Frontal cortex (tissue), 3 donors: ENCODE measurements at regions not wholly inside any gene's neighbourhood (a gene's known extent, or its start where the extent isn't known, plus 50 kb on each side); places are given as distances from the start of the nearest gene placed in this dataset.

Experiments used
- DNase-seq, 2 donors: peaks; one replicate each; pipeline ENCODE4 v3.0.0; 2012; ENCODE audit warnings: low spot score in 2 of 2
- FAIRE-seq: peaks from 2 replicates; lab custom pipeline; 2012; peaks lifted over from hg19 to GRCh38; lab: Jason Lieb, UNC
- donor health status: control.
- donor health status: control.
- donor health status: control.

GRCh38 chr4:156559346-156559745, 412.3 kb downstream of the PDGFC start:
- DNase-seq = no peak
- no peak for FAIRE-seq

DNA sequence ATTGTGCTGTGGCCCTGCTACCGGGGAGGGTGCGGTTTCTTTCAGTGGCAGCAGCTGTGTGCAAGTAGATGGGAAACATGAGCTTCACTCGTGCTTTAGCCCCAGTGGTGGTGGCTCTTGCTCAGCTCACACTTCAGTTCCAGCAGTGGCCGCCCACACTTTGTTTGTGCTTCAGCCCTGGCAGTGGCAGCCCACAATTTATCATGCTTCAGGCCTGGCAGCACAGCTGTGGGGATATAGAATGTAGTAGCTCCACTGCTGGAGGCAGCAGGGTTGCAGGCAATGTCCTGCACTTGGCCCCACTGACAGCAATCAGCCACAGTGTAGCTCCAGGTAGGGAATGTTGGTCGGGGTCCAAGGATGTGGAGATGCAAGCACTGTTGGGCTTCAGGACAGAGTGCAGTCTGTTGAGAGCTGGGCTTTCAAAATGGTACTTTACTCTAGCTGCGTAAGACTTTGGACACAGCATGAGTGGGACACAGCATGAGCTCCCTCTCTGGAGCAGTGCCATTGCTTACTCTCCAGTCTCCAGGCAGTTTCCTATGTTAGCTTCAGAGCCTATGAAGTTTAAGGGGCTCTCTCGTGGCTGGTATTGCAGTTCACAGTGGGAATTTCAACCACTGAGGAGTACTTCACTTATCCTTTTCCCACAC, 413.1 kb downstream of the PDGFC start:
- no peak for DNase-seq

DNA sequence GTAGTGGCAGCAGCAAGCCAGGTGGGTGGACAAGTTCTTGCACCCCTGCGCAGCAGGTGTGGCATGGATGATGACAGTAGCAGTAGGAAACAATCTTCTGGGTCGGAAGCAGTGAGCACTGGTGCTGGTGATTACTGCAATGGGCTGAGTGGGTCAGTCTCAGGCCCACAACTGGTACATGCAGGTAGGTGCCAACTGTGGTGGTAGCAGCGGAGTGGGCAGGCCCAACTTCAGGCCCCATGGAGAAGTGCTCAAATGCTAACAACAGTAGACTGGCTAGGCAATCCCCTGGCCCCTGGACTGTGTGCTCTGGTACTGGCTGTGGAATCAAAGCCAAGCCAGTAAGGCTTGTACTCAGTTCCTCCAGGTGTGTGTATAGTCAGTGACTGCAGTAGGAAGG, 413.7 kb downstream of the PDGFC start:
- no peak for FAIRE-seq
- no peak for DNase-seq

More for the DNA sequence above, 413.1 kb downstream of the PDGFC start:
- FAIRE-seq = no peak

DNA sequence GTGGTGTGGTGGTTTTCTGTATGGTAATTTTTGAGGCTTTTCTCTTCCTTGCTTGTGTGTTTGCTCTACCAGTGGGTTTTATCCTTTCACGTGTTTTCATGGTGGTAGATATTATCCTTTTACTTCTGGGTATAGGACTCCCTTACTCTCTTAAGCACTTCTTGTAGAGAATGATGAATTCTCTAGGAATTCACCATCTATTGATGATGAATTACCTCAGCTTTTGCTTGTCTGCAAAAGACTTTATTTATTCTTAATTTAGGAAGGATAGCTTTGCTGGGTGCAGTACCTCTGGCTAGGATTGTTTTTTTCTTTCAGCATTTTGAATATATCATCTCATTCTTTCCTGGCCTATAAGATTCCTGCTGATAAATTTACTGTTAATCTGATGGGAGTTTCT, 415.3 kb downstream of the PDGFC start:
- FAIRE-seq (no peak), DNase-seq (no peak)

GRCh38 chr4:156553659-156554058, 417.9 kb downstream of the PDGFC start:
- DNase-seq = no peak
- FAIRE-seq = no peak

DNA sequence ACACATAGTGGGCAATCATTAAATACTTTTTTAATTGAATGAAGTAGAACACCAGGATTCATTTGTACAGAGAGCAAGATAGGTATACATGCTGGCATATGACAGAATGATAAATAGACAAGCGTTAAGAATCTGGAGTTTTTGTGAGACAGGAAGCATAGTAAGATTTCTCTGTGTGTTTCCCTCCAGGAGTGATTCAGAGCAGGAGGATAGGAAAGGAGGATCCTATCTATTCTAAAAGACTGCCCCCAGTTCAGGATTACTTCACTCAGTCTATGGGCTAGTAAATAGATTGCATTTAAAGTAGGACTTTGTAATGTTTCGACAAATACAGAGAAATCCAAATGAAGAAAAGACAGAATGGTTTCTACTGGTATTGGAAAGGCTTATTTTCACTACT, 423.7 kb downstream of the PDGFC start:
- DNase-seq = no peak
- no peak for FAIRE-seq

GRCh38 chr4:156547439-156547838, 424.2 kb downstream of the PDGFC start:
- FAIRE-seq (no peak), DNase-seq (no peak)

DNA sequence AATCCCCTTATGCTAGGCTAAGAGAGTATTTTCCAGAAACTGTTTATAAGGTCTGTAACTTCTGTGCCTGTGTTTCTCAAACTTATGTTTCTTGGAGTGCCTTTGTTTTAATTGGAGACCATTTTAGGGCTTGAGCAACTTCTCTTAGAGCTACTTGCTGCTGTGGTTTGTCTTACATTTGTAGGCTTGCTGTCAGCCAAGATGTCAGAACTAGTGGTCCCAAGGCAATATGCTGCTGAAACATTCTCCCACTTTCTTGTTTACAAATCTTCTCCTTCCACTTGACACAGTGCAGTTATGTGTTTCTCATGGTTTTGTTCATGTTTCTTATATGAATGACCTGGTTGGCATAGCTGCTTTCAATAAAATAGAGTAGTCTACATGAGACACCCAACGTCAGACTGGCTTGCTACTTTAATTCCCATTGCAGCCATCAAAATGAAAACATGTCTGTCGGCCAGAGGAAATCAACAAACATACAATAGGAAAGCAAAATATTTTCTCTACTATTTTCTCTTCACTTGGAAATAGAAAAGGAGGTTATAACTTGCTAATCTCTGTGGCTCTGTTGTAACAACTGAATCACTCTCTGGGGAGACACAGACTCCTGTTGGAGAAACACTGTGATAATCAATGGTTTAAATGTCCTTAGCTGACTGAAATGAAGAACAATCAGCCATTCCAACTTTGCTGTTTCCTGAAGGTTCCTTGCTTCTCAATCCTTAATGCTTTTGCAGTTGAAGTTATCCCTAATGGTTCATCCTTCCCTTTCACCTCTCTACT, 426.4 kb downstream of the PDGFC start:
- FAIRE-seq (no peak), DNase-seq (no peak)

- FAIRE-seq = no peak
- DNase-seq = no peak
Observed at GRCh38 chr4:156539376-156539775, 432.2 kb downstream of the PDGFC start.

DNA sequence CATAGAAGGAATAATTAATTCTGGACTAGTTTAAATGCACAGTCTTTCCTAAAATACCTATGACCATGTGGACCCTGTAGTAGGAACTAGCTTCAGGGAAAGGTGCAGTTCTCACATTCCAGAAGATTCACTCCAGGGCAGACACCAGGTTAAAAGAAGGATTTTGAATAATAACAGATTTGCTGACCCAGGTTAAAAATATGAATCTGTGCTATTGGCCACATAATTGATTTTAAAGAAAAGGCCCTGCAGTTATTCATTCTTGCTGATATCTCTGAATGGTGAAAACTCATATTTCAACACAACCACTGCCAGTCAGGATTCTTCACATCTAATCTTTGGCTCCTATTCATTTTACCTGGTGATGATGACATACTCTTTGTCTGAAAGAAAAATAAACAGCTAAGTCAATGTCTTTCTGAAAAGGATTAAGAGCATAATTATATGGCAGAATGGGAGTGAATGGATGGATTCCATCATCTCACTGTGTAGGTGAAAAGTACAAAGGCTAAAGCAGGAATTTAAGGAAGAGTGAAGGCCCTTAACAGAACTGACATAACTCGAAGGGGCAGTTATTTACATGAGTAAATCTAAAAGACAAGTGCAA, 432.8 kb downstream of the PDGFC start:
- DNase-seq = no peak
- FAIRE-seq = no peak

DNA sequence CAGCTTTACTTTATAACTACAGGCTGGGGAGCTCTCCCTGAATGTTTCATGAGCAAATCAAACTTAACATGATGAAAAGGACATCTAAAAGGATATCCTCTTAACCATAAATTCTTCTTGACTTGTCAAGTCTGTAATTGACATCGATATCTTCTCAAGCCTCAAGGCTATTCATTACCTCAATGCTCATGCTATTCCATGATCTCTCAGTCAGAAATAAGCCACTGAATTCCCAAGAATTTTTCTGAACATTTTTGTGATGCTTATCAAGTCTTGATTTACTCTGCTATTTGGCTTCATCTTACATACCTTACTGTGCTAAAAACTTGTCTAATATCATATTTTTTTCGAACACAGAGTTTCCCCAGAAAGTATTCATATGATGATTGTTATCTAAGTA, 433.4 kb downstream of the PDGFC start:
- DNase-seq (no peak), FAIRE-seq (no peak)

DNA sequence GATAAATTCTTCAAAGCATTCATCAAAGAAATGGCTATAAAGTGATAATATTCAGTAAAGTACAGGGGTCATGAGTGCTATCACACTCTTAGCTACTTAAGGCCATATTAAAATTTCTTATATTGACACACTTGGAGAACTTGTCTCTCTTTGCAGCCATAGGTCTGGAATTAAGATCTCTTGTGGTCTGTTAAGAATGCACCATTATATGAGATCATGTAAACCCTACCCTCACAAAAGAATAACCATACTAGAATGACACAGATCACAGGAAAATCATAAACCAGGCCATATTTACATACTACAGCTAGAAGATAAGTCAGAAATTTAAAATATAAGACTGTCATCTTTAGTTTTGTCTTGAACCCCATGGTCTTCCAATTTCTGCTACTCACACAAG, 434.3 kb downstream of the PDGFC start:
- FAIRE-seq = no peak
- no peak for DNase-seq

DNA sequence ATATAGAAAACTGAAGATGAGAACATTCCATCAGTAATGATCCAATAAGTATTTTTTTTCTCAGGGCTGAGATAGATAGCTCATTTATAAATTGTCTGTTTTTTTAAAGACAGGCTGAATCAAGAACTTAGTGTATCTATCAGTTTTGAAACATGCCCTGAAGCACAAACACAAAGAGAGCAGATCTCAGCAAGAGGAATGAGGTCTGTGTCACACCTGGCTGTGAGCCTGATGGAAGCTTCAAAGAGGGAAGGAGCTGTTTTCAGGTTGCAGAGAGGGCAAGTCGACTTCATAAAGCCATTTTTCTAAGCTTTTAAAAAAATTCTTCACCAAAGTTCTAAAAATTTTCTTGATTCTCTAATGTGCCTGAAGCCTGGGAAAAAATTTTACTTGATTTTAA, 434.9 kb downstream of the PDGFC start:
- DNase-seq = no peak
- no peak for FAIRE-seq

DNA sequence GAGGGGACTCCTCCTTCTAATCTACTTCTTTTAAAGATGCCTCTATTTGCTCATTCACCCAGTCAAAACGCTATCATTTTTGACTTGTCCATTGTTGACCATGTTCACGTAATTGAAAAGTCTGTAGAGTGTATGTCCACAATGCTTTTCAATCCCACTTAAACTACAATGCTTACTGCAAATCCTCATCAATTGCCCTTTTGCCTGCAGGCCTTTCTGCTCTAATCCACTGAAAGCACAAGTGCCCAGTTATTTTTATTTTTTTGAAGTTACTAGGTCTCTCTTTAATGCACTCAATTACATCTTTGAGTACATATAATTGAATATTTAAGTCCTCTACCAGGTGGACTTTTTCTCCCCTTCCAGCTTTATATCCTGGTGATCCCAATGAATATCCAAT, 437.4 kb downstream of the PDGFC start:
- no peak for DNase-seq
- FAIRE-seq = no peak

DNA sequence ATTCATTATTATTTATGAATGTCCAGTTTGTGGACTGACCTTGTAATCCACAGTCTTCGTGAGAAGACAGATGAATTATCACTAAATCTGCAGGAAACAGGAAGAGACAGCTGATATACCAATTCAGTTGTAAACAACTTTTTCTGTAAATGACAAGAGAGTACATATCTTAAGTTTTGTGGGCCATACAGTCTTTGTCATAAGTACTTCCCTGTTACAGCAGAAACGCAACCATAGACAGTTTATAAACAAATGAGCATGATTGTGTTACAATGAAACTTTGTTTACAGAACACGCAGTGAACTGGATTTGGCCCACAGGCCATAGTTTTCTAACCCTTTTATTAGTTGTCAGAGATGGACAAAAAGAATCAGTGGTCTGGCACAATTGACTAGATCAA, 443.4 kb downstream of the PDGFC start:
- DNase-seq (no peak), FAIRE-seq (no peak)

GRCh38 chr4:156527237-156527993, 444.2 kb downstream of the PDGFC start:
- no peak for DNase-seq
- FAIRE-seq = no peak

GRCh38 chr4:156523991-156524390, 447.6 kb downstream of the PDGFC start:
- DNase-seq = no peak
- FAIRE-seq = no peak

DNA sequence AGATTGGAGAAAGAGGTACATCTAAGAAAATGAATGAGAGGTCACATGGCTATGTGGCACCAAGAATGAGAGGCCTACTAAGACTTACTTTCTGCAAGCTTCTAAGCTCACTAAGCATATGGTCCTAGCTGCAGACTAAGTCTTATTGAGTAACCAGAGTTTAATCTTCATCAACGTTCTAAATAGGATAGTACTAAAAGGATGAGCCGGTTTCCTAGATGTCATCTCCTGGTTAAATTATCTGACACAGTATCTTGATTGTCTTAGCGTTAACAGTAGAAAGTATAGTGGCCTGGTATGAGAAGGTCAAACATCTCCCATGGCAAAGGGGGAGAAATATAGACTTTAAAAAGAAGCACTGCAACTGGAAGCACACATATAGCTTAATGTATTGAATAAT, 448.1 kb downstream of the PDGFC start:
- FAIRE-seq = no peak
- DNase-seq = no peak

DNA sequence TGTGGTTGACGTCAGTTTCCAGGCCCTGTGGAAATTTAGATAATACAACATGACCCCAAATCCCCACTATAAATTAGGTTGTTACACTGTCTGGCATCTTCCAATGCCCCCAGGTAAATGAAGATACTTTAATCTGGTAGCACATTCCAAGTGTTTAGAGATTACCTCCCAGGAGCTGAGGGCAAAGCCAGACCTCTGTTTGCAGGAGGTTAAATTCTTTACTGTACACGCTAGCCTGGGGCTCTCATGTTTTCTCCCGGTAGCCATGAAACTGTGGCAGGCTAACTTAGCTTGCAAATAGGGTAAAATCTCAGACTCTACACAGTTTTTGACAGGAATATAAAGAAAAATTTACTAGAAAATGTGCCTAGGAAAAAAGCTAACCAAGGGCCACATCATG, 450.0 kb downstream of the PDGFC start:
- DNase-seq (no peak), FAIRE-seq (no peak)

- FAIRE-seq (no peak), DNase-seq (no peak)
Observed at GRCh38 chr4:156517956-156518355, 453.6 kb downstream of the PDGFC start.

DNA sequence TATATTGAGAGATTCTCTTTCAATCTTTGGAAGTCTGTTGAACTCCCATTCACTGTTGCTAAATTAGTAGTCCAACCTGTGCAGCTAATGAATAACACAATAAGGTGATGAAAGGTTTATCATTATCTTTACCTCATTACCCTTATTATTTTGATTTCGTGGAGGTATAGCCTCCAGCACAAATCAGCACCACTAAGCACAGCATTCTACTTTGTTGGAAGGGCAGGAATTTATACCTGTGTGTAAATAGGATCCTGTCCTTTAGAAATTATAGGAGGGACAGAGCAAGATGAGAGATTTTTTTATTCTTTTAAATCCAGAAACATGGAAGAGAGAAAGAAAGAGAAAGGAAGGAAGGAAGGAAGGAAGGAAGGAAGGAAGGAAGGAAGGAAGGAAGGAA, 454.1 kb downstream of the PDGFC start:
- FAIRE-seq = no peak
- DNase-seq = no peak
